Neural cell (in vitro differentiated cells): ENCODE measurements at regions not wholly inside any gene's neighbourhood (a gene's known extent, or its start where the extent isn't known, plus 50 kb on each side); places are given as distances from the start of the nearest gene placed in this dataset.

ENCODE experiments used
- H2AFZ ChIP-seq: fragments of 200-600, 300-800 bp; sonication (generic), shearing (Covaris generic); 2 replicates; pipeline ENCODE4 v1.6.0; 2014; ENCODE audit warnings: low read depth, mild to moderate bottlenecking, antibody characterized with exemption, low read length, moderate library complexity
- H3F3A ChIP-seq: fragments of 200-600 bp; shearing (Covaris generic); 2 replicates; pipeline ENCODE4 v1.6.1; 2016; ENCODE audit warnings: mild to moderate bottlenecking, moderate library complexity, mixed read lengths, antibody characterized with exemption, low read length; ENCODE audit not compliant: insufficient read depth, poor library complexity, severe bottlenecking
- H3K27ac ChIP-seq: fragments of 200-600, 300-800 bp; sonication (generic), shearing (Covaris generic); 2 replicates; pipeline ENCODE4 v1.5.1; 2014; ENCODE audit warnings: mild to moderate bottlenecking, low read length, moderate library complexity
- H3K27me3 ChIP-seq: fragments of 300-800, 200-600 bp; sonication (generic), shearing (Covaris generic); 2 replicates; pipeline ENCODE4 v1.6.0; 2014; ENCODE audit warnings: mild to moderate bottlenecking, low read depth, low read length, moderate library complexity; ENCODE audit not compliant: insufficient read depth
- H3K36me3 ChIP-seq: fragments of 300-800, 200-600 bp; sonication (generic), shearing (Covaris generic); 2 replicates; pipeline ENCODE4 v1.5.1; 2014; ENCODE audit warnings: mild to moderate bottlenecking, antibody characterized with exemption, low read length, moderate library complexity; ENCODE audit not compliant: insufficient read depth
- H3K4me2 ChIP-seq: fragments of 300-800, 200-600 bp; sonication (generic), shearing (Covaris generic); 2 replicates; pipeline ENCODE4 v1.6.0; 2014; ENCODE audit warnings: mild to moderate bottlenecking, low read length
- H3K4me3 ChIP-seq: fragments of 300-800, 200-600 bp; sonication (generic), shearing (Covaris generic); 2 replicates; pipeline ENCODE4 v1.5.1; 2014; ENCODE audit warnings: mild to moderate bottlenecking, low read length, moderate library complexity
- H3K79me2 ChIP-seq: fragments of 200-600 bp; shearing (Covaris generic); replicated peaks from 2 replicates; pipeline ENCODE4 v1.6.0; 2014; ENCODE audit warnings: mild to moderate bottlenecking, low read length, moderate library complexity; ENCODE audit not compliant: insufficient read depth
- H3K9ac ChIP-seq: fragments of 300-800, 200-600 bp; sonication (generic), shearing (Covaris generic); 2 replicates; pipeline ENCODE4 v1.6.1; 2016; ENCODE audit warnings: mild to moderate bottlenecking, low read length, mixed read lengths
- H3K9me2 ChIP-seq: fragments of 200-600 bp; shearing (Covaris generic); 2 replicates; pipeline ENCODE4 v1.6.1; 2016; ENCODE audit warnings: mild to moderate bottlenecking, low read length, mixed read lengths; ENCODE audit not compliant: insufficient read depth
- H3K9me3 ChIP-seq: fragments of 200-600, 300-800 bp; sonication (generic), shearing (Covaris generic); 2 replicates; pipeline ENCODE4 v1.6.1; 2016; ENCODE audit warnings: mild to moderate bottlenecking, mixed run types, low read length, moderate library complexity, mixed read lengths
- H4K20me1 ChIP-seq: fragments of 200-600 bp; shearing (Covaris generic); 2 replicates; pipeline ENCODE4 v1.6.1; 2016; ENCODE audit warnings: mild to moderate bottlenecking, mixed run types; ENCODE audit not compliant: insufficient read depth
- CTCF ChIP-seq: fragments of 450-650 bp; IDR thresholded peaks from 2 replicates; pipeline ENCODE4 v1.5.1; 2014; ENCODE audit warnings: antibody characterized with exemption, mild to moderate bottlenecking, moderate library complexity; ENCODE audit not compliant: poor library complexity, severe bottlenecking
- EP300 ChIP-seq: fragments of 450-650 bp; conservative IDR thresholded peaks from 2 replicates; pipeline ENCODE4 v1.6.1; 2014; ENCODE audit warnings: antibody characterized with exemption, mild to moderate bottlenecking, moderate library complexity; ENCODE audit not compliant: poor library complexity, severe bottlenecking
- EZH2 ChIP-seq: fragments of 200-600, 300-800 bp; shearing (Covaris generic), sonication (generic); IDR thresholded peaks from 2 replicates; pipeline ENCODE4 v1.6.1; 2014; ENCODE audit warnings: antibody characterized with exemption, low read length, borderline replicate concordance, mild to moderate bottlenecking; ENCODE audit not compliant: insufficient read depth, poor library complexity, severe bottlenecking
- MXI1 ChIP-seq: fragments of 450-650 bp; conservative IDR thresholded peaks from 2 replicates; pipeline ENCODE4 v1.6.1; 2014; ENCODE audit warnings: antibody characterized with exemption, mild to moderate bottlenecking; ENCODE audit not compliant: poor library complexity, severe bottlenecking
- POLR2AphosphoS5 ChIP-seq: IDR thresholded peaks from 2 replicates; pipeline ENCODE4 v1.6.1; 2012
- RAD21 ChIP-seq: fragments of 450-650 bp; conservative IDR thresholded peaks from 2 replicates; pipeline ENCODE4 v1.6.1; 2014; ENCODE audit warnings: antibody characterized with exemption, mild to moderate bottlenecking, moderate library complexity
- REST ChIP-seq: IDR thresholded peaks from 2 replicates; pipeline ENCODE4 v1.6.1; 2012; ENCODE audit warnings: borderline replicate concordance
- SMC3 ChIP-seq: fragments of 450-650 bp; conservative IDR thresholded peaks from 2 replicates; pipeline ENCODE4 v1.6.1; 2014; ENCODE audit warnings: antibody characterized with exemption, mild to moderate bottlenecking, moderate library complexity; ENCODE audit not compliant: poor library complexity
- TAF1 ChIP-seq: IDR thresholded peaks from 2 replicates; pipeline ENCODE4 v1.6.1; 2012; ENCODE audit warnings: low read depth

- Histone ChIP-seq H3K9me2 (no peaks in the 10 kb centered on the region), H3K27ac (no peak overlapping the region), H4K20me1 (no peaks in the 10 kb centered on the region), H3K27me3 (no peaks in the 10 kb centered on the region), H3K4me2 (no peak overlapping the region), H3K79me2 (no peaks in the 10 kb centered on the region), H3K9ac (no peak overlapping the region), H3K9me3 (no peaks in the 10 kb centered on the region), H3K4me3 (no peak overlapping the region), H3F3A (no peaks in the 10 kb centered on the region), H2AFZ (no peak overlapping the region), H3K36me3 (no peaks in the 10 kb centered on the region)
- no peak for TF ChIP-seq REST
- TF ChIP-seq CTCF: no peak
- no peak for TF ChIP-seq POLR2AphosphoS5
- no peak for TF ChIP-seq TAF1
- no peak for TF ChIP-seq RAD21
- no peak for TF ChIP-seq MXI1
- TF ChIP-seq SMC3: no peak
- TF ChIP-seq EP300: no peak
These were observed 1662.4 kb upstream of the B3GALT2 start for GRCh38 chr1:194848846-194849245.

GRCh38 chr1:194846488-194846887, 1660.1 kb upstream of the B3GALT2 start:
- H2AFZ ChIP-seq: no peak overlapping the region
- no peak overlapping the region for H3K4me3 ChIP-seq
- H3K9me2 ChIP-seq: no peaks in the 10 kb centered on the region
- H4K20me1 ChIP-seq: no peaks in the 10 kb centered on the region
- no peaks in the 10 kb centered on the region for H3K36me3 ChIP-seq
- H3F3A ChIP-seq: no peaks in the 10 kb centered on the region
- H3K27me3 ChIP-seq: no peaks in the 10 kb centered on the region
- H3K4me2 ChIP-seq: no peak overlapping the region
- H3K79me2 ChIP-seq: no peaks in the 10 kb centered on the region
- H3K27ac ChIP-seq: no peak overlapping the region
- TF ChIP-seq RAD21 (no peak), EP300 (no peak), REST (no peak), TAF1 (no peak), SMC3 (no peak), POLR2AphosphoS5 (no peak), CTCF (no peak), MXI1 (no peak), EZH2 (no peak)
- H3K9me3 ChIP-seq: no peaks in the 10 kb centered on the region
- no peak overlapping the region for H3K9ac ChIP-seq
